ELR (cell line): ENCODE measurements at regions not wholly inside any gene's neighbourhood (a gene's known extent, or its start where the extent isn't known, plus 50 kb on each side); places are given as distances from the start of the nearest gene placed in this dataset.
A peak's percentile ranks its signal among the peaks of the same experiment; 100 is the strongest.
"Not testable (repeated sequence)": the region's sequence is repeated elsewhere in the genome, so short reads cannot be mapped to it uniquely, and the experiment has no call there.

ENCODE experiments used
- DNase-seq: peaks from one replicate; pipeline ENCODE4 v3.0.0-alpha.2; 2015; ENCODE audit warnings: low read depth

DNA sequence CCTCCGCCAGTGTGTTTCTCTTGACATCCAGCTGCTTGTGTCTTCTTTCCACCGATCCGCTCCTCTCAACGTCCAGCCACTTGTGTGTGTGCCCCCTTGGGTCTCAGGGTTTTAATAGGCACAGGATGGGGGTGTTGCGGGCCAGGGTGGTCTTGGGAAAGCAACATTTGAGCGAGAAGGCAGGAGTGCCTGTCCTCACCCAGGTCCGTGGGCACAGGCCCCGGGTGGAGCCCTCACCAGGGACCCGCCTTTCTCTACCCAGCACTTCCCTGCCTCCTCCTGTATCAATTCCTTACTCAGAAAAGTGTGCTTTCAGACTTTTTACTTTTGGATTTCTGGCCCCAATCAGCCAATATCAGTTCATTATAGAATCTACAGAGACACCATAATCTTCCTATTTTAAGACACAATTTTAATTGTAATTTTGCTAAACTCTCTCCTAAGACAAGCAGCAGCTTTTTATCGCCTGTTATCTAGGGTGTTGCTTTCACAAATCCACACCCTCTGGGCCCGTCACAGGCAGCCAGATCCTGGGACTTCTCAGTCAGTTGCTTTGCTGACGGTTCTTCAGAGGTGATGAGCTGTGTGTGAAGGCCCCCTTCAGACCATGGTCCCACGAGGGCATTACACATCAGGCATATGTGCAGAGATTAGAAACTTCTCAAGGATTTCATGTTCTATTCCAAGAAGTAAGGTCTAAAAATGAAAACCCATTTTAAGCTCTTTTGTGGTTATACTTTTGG lies 96.0 kb upstream of the FHL2 start:
- DNase-seq = no peak

- no peak for DNase-seq
These were observed 92.1 kb upstream of the FHL2 start for GRCh38 chr2:105490956-105491355.

- no peak for DNase-seq
These were observed 91.4 kb upstream of the FHL2 start for GRCh38 chr2:105490204-105490603.

DNA sequence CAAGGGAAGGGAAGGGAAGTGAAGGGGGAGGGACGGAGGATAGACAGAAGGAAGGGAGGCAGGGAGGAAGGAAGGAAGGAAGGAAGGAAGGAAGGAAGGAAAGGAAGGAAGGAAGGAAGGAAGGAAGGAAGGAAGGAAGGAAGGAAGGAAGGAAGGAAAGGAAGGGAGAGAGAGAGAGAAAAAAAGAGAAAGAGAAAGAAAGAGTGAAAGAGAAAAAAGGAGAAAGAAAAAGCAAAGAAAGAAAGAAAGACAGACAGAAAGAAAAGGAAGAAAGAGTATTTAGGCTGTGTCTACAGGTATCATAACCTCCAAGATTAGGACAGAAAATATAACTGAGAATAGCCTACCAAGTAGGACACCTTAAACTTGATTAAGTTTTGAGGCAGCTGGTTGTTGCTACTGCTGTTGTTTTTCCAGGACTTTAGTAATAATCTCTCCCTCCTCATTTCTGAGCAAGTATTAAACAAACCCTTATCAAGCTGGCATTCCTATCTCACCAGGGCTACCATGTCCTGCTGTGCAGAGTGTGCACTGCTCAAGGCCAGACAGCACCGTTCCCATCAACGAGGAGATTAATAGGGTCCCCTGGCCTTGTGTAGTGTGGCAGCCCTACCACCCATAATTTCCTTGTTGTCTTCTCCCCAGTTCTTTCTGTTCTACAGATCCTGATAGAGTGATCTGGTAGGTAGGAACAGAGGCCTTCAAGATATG lies 90.5 kb upstream of the FHL2 start:
- no peak for DNase-seq

DNA sequence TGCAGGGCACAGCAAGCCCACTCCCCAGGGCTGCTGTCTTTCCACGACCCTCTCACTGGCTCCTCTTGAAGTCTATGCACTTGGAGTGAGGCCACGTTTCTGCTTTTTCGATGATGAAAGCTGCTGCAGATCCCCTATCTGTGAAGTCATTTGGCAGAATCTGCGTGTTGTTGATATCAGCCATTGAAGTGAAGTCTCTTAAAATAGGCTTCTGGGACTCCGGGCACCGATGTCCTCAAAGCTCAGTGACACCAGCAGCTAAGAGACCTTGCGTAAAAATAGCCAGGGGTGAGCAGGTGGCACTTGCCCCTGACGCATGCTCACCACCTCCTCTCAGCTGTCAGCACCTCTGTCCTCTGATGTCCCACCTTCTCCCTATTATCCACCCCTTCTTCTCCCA lies 89.4 kb upstream of the FHL2 start:
- no peak for DNase-seq

DNA sequence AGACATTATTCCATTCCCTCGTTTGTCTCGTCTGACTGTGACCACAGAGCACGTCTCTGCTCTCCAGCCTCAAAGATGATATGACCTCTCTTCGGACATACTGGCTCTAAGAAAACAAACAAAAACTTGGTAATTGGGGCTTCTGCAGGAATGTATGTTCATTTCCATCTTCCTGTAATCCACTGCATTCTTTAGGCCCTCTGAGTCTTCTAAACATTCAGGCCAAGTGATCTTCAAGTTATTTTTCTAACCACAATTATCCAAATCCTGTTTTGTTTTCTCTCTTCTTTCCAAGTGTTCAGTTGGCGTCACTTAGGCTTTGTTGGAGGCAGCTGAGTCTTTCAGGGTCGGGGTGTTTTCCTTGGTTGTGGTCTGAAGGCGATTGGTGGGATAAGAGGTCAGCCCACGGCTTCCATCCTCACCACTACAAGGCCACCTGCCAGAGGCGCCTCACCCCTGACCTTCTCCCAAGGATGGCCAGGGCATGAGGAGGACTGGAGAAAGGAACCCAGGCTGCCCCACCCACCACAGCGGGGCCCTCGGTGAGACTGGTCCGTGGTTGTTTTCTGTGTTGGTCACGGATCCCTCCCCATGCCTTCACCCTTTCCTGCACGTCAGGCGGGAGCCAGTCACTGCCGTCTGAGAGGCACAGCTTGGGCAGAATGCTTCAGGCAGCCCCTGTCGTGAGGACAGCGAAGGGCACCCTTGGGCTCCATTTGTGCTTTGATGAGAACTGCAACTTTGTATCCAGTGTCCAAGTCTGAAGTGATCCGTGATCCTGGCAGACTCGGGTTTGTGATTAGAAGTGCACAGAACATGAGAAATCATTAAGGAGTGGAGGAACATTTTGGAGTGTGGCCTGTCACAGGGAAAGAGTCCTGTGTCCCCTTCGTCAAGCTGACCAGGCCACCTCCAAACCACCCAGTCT lies 88.6 kb upstream of the FHL2 start:
- DNase-seq = peak; percentile 70

DNA sequence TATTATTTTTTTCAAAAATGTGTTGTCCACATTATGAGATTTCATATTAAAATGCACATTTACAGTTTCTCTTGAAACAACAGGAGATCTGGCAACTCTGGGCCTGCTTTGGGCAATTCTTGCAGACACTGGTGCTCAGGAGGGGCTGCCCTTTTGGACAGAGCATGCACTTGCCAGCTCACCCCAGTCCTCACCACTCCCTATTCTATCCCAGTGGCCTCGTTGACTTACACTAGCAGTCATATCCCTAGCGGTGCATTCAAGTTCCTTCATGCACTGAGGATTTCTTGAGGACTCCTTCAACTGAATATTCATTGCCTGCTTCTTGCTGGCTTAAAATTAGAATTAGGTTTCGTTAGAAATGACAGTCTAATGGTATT lies 87.9 kb upstream of the FHL2 start:
- DNase-seq = no peak

DNA sequence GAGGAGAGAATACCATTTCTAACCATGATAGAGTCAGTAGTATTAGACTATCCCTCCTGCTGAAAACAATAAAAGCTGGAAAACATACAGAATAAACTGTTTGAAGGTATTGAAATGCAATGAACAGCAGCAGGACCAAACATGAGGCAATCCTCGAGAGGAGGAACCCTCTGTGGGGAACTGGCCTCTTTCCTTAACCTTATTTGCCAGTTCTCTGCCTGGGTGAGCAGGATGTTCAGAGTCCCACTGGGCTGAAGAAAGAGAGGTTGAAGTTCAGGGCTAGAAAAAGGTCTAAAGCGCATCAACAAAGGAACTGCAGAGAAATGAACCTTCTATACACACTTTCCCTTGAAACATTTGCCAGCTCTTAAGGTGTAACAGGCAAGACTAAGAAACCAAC lies 79.8 kb upstream of the FHL2 start:
- no peak for DNase-seq

GRCh38 chr2:105477050-105477620 lies 78.3 kb upstream of the FHL2 start:
- not testable (repeated sequence) for DNase-seq

DNA sequence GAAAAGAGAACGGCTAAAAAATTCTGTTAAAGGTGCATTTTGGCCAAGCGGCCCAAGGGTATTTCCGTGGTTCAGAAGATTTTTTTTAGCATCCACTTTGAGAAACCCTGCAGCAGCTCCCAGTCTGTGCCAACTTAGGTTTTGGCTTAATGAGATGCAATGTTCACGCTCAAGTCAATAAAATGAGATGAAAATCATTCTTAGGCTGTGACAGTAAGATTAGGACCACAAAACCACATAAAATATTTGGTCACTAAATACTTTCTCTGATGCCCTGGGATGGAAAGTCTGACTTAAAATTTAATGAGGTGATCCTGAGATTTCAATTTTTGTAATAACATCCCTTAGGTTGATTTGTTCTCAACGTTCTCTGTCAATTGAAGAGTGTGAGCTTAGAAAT lies 74.2 kb upstream of the FHL2 start:
- no peak for DNase-seq

GRCh38 chr2:105470979-105471378 lies 72.1 kb upstream of the FHL2 start:
- DNase-seq = no peak

DNA sequence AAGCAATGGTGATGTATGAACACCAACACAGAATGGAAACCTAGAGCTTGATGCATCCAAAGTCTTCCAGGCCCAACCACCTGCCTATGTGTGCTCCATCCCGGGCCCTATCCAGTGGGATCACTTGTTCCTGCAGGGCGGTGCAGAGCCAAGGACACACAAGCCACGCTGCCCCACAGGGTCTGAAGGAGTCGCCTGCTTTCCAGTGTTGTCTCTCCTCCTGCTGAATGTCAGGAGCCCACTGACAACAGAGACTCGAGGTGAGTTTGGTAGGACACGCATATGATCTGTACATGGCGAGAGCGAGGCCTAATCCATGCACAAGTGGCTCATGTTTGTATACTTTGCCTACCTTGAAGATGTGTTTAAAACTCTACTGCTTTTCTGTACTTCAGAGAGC lies 70.9 kb upstream of the FHL2 start:
- no peak for DNase-seq

GRCh38 chr2:105468582-105469042 lies 69.8 kb upstream of the FHL2 start:
- DNase-seq = peak; percentile 15

DNA sequence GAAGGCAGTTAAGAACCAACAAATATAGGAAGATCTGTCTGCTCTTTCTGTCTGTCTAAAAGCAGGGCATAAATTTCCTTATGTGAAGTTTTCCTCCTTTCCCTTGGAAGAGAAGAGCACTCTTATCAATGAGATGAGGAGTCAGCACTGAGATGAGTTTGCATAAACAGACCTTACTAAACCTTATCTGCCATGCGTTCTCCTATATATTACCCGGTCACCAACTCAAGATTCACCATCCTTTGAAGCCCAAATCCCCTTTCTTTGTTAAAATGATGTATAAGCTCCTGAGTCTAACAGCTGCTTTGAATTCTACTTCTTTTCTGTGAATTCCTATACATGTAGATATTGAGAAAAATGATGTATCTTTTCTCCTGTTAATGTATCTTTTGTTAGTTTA lies 65.5 kb upstream of the FHL2 start:
- DNase-seq = no peak

DNA sequence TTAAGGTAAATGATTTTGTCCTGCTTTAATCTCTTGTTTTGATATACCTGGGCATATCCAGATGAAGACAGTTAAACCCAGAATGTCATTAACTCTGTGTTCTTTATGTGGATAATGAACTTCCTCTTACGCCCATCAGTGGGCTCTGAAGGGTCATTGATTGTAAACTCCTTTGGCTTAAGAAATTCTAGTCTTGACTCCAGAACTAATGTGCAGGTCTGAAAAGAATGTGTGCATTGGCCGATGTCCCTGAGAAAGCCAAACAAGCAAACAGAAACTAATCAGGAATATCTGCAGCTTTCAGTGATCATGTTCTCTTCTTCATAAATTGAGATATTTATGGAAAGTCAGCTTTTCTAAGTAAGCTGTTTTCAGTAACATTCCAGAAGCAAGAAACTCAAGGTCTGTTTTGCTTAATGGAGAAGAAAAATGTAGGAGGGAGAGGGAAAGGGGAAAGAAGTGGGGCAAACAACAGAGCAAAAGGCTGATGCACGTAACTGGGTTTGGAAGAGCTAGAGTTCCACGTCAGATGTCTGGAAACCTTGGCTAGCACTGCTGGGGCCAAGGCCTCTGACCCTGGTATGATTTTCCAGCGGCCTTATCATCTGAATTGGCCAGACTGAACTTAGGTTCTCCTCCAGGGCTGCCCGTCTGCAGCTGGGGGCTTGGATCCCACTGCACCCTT lies 61.3 kb upstream of the FHL2 start:
- no peak for DNase-seq

- DNase-seq = no peak
These were observed 59.2 kb upstream of the FHL2 start for GRCh38 chr2:105458076-105458475.

- peak; percentile 90 for DNase-seq
These were observed 56.7 kb upstream of the FHL2 start for GRCh38 chr2:105455488-105456003.

DNA sequence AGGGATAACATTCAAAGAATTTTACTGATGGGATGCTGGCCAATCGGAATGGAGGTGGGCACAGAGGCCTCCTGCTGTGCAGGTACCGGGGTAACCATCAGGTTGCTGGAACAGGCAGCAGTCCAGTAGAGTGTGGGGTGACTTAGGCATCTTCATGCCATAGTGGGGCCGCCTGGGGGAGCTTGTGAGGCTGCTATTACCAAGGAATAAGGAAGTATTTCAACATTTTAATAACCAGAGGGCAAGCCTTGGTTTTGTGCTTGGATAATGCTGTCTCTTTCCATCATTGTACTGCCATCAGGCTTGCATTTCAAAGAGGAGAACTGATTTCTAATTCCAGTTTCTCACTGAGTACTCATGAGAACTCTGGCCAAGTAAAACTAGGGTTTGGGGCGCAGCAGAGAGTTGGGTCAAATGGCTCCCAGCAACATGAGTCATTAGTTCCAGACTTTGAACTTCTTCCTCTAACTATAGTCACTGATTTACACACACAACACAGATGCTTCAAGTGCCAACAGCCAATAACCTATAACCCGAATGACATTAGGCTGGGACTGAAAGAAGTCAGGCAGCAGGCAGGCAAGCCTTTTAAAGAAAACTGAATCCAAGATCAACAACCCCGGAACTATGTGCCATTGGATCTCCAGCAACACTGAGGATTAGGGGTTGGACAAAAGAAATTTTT lies 56.1 kb upstream of the FHL2 start:
- DNase-seq = peak; percentile 77

- DNase-seq = no peak
These were observed 52.8 kb upstream of the FHL2 start for GRCh38 chr2:105451571-105452166.

- no peak for DNase-seq
These were observed 51.6 kb upstream of the FHL2 start for GRCh38 chr2:105450471-105450870.
